Upper lobe of left lung (tissue), 6 donors: ENCODE measurements at regions not wholly inside any gene's neighbourhood (a gene's known extent, or its start where the extent isn't known, plus 50 kb on each side); places are given as distances from the start of the nearest gene placed in this dataset.

Experiments used
- ATAC-seq, 2 donors: fragments of 200-7000 bp; cut with Tn5 transposase; one replicate each; pipeline ENCODE4 v1.9.1; 2022; ENCODE audit warnings: mild to moderate bottlenecking in 2 of 2, moderate library complexity in 2 of 2; ENCODE audit not compliant: low FRiP score in 2 of 2
- DNase-seq, 2 donors: peaks; one replicate each; pipeline ENCODE4 v3.0.0-alpha.2; 2019 to 2020
- H3K27ac ChIP-seq, 4 donors: fragments of 200-600 bp; sonication (generic); one replicate each; pipeline ENCODE4 v1.5.1; 2016 to 2019
- H3K27me3 ChIP-seq, 4 donors: fragments of 200-600 bp; sonication (generic); one replicate each; pipeline ENCODE4 v1.5.1; 2017 to 2019
- H3K36me3 ChIP-seq, 4 donors: fragments of 200-600 bp; sonication (generic); one replicate each; pipeline ENCODE4 v1.5.1; 2016 to 2019
- H3K4me1 ChIP-seq, 4 donors: fragments of 200-600 bp; sonication (generic); one replicate each; pipeline ENCODE4 v1.5.1; 2018 to 2019
- H3K4me3 ChIP-seq, 4 donors: fragments of 200-600 bp; sonication (generic); one replicate each; pipeline ENCODE4 v1.5.1; 2017 to 2019; ENCODE audit warnings: mild to moderate bottlenecking in 2 of 4, moderate library complexity in 1 of 4
- H3K9me3 ChIP-seq, 4 donors: fragments of 200-600 bp; sonication (generic); one replicate each; pipeline ENCODE4 v1.5.1; 2018 to 2019
- EP300 ChIP-seq, 4 donors: sonication (generic); formaldehyde crosslinking; IDR thresholded peaks; one replicate each; pipeline ENCODE4 v1.5.1; 2017; ENCODE audit warnings: antibody characterized with exemption in 4 of 4, control low read depth in 2 of 4
- POLR2A ChIP-seq, 4 donors: fragments of 450-650 bp; IDR thresholded peaks; one replicate each; pipeline ENCODE4 v1.5.1; 2016 to 2017; ENCODE audit warnings: antibody characterized with exemption in 4 of 4, mild to moderate bottlenecking in 2 of 4
- POLR2AphosphoS5 ChIP-seq, 2 donors: sonication (generic); formaldehyde crosslinking; IDR thresholded peaks; one replicate each; pipeline ENCODE4 v1.5.1; 2017; ENCODE audit warnings: antibody characterized with exemption in 2 of 2
- WGBS, 2 donors: methylation state at CpG; one replicate each; pipeline ENCODE4 v1.1.5; 2017 to 2018; 5-methylcytosine and 5-hydroxymethylcytosine counted together
- TF ChIP-seq, protein P1 (sequence below), 6 experiments: fragments of 450-650 bp in 4 of 6; fragments of 200-600 bp in 2 of 6; sonication (generic) in 2 of 6; IDR thresholded peaks; one replicate each; pipeline ENCODE4 v1.5.1; 2016 to 2019; ENCODE audit warnings: antibody characterized with exemption in 6 of 6
- donor health status: DM: no; HTN: no; CAD: no; lungs with moderate emphysema.
- donor health status: DM: no; HTN: yes; CAD: no; lungs with severe emphysema.

DNA sequence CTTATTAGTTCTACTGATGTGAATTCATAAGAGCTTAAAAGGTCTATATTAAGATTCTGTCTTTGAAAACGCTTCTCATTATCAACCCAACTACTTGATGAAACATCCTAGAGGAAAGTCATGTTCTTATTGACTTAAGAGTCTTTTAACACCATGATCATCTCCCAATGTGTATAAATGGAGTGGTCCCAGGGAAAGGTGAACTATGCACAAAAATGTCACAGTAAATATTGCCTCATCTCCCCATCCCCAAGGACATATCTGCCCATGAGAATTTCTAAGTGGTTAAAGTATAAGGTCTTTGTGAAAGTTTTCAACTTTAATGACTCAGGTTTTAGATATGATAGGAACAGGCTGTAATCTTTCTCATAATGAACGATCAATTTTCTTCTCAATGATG is 240.1 kb downstream of the IRS1 start:
- 80 to 87% methylated on average over 2 of the region's 2 CpGs for WGBS, 2 donors
- H3K4me3 ChIP-seq: no peak overlapping the region

DNA sequence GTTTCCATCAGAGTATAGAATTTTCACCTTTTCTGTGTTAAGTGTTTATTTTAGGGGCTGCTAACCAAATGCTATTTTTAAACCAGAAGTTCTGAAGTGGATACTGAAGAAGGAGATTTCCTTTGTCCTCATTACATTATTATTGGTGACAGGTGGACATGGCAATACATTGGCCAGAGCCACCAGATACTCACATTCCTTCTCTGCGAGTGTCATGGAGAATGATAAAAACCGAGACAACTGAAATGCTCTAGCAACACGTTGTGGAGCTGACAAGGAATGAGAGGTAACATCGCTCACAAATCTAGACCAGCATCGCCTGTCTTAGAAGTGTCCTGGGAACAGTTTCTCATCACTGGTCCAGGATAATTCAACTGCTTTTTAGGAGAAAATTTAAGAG is 241.2 kb downstream of the IRS1 start:
- Histone ChIP-seq H3K36me3 (no peaks in the 10 kb centered on the region), H3K4me1 (no peaks in the 10 kb centered on the region), H3K4me3 (no peak overlapping the region), H3K27me3 (no peaks in the 10 kb centered on the region), H3K27ac (no peak overlapping the region), H3K9me3 (no peaks in the 10 kb centered on the region)
- DNase-seq (no peak), ATAC-seq (no peak)
- WGBS, 2 donors: 72 to 75% methylated on average over 5 of the region's 5 CpGs
- TF ChIP-seq POLR2A (IDR thresholded peaks at IDR 0.05) (no peak), EP300 (IDR thresholded peaks at IDR 0.05) (no peak), POLR2AphosphoS5 (IDR thresholded peaks at IDR 0.05) (no peak)
- TF ChIP-seq, protein P1, sequence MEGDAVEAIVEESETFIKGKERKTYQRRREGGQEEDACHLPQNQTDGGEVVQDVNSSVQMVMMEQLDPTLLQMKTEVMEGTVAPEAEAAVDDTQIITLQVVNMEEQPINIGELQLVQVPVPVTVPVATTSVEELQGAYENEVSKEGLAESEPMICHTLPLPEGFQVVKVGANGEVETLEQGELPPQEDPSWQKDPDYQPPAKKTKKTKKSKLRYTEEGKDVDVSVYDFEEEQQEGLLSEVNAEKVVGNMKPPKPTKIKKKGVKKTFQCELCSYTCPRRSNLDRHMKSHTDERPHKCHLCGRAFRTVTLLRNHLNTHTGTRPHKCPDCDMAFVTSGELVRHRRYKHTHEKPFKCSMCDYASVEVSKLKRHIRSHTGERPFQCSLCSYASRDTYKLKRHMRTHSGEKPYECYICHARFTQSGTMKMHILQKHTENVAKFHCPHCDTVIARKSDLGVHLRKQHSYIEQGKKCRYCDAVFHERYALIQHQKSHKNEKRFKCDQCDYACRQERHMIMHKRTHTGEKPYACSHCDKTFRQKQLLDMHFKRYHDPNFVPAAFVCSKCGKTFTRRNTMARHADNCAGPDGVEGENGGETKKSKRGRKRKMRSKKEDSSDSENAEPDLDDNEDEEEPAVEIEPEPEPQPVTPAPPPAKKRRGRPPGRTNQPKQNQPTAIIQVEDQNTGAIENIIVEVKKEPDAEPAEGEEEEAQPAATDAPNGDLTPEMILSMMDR (IDR thresholded peaks at IDR 0.05): no peak

More for the DNA sequence above, 240.1 kb downstream of the IRS1 start:
- ATAC-seq (no peak), DNase-seq (no peak)
- Histone ChIP-seq H3K4me1 (no peaks in the 10 kb centered on the region), H3K9me3 (no peaks in the 10 kb centered on the region), H3K27ac (no peak overlapping the region), H3K36me3 (no peaks in the 10 kb centered on the region), H3K27me3 (no peaks in the 10 kb centered on the region)
- no peak for TF ChIP-seq POLR2A (IDR thresholded peaks at IDR 0.05)
- TF ChIP-seq, protein P1 (IDR thresholded peaks at IDR 0.05): no peak
- no peak for TF ChIP-seq POLR2AphosphoS5 (IDR thresholded peaks at IDR 0.05)
- TF ChIP-seq EP300 (IDR thresholded peaks at IDR 0.05): no peak

DNA sequence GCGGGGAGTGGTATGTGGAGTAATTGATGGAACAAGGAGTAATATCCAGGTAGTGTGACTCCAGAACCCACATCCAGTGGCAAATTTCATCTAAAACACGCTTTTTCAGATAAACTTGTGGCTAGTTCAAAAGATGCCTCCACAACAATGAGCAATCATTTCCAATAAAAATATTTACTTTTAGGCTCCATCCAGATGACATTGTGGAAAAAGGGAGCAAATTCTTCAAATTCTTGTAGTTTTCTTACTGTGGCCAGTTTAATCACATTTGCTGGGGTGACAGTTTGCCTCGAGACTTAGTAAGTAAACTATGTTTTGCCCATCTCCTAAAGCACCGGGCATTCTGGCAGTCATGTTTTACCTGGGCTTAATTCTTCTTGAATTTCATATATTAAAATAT is 243.6 kb downstream of the IRS1 start:
- Histone ChIP-seq H3K9me3 (no peaks in the 10 kb centered on the region), H3K27ac (no peak overlapping the region), H3K4me1 (no peaks in the 10 kb centered on the region), H3K4me3 (no peak overlapping the region), H3K36me3 (no peaks in the 10 kb centered on the region), H3K27me3 (no peaks in the 10 kb centered on the region)
- TF ChIP-seq, protein P1 (IDR thresholded peaks at IDR 0.05): no peak
- TF ChIP-seq POLR2A (IDR thresholded peaks at IDR 0.05) (no peak), POLR2AphosphoS5 (IDR thresholded peaks at IDR 0.05) (no peak)
- 77 to 78% methylated on average over 4 of the region's 4 CpGs for WGBS, 2 donors
- no peak for ATAC-seq
- no peak for DNase-seq

DNA sequence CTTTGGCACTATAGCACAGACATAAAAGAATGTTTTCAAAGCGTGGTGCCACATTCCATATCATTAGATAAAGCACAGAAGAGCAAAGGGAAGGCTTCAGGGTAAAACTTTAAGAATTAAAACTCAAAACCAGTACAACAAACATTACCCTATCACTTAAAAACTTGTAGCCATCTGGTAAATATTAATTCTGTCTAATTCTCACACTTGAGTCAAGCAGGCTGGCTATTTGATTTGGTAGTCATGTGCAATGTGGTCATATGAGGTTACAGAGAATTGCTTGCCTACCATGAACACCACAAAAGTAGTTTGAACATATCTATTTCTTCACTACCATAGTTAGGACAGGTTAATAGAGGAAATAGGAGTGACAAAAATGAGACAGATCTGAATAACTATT is 244.9 kb downstream of the IRS1 start:
- TF ChIP-seq, protein P1 (IDR thresholded peaks at IDR 0.05): no peak
- no peak for TF ChIP-seq POLR2AphosphoS5 (IDR thresholded peaks at IDR 0.05)
- no peak for DNase-seq
- Histone ChIP-seq H3K4me1 (no peaks in the 10 kb centered on the region), H3K27me3 (no peaks in the 10 kb centered on the region), H3K4me3 (no peak overlapping the region), H3K9me3 (no peaks in the 10 kb centered on the region), H3K36me3 (no peaks in the 10 kb centered on the region), H3K27ac (no peak overlapping the region)
- no peak for ATAC-seq
- 40 to 79% methylated on average over 1 of the region's 1 CpG for WGBS, 2 donors

DNA sequence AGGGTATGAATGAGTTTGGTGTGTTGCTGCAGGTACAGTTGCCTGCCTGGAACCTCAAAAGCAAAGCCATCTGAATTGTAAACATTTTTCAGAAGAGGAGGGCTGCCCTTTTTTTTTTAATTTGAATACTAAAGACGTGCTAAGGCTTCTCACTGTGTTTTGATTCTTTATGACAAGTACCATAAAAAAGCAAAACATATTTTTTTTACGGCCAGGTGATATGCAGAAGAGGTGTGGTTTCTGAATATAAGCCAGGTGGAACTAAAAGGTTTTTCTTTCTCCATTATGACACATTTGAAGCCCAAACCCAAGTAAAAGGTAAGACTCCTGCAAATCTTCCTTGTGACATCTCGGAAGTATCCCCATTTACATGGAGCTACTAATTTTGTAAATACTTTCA is 246.3 kb downstream of the IRS1 start:
- 66 to 77% methylated on average over 3 of the region's 3 CpGs for WGBS, 2 donors
- Histone ChIP-seq H3K27ac (no peak overlapping the region), H3K4me3 (no peak overlapping the region), H3K4me1 (no peaks in the 10 kb centered on the region), H3K36me3 (no peaks in the 10 kb centered on the region), H3K9me3 (no peaks in the 10 kb centered on the region), H3K27me3 (no peaks in the 10 kb centered on the region)
- DNase-seq (no peak), ATAC-seq (no peak)
- TF ChIP-seq EP300 (IDR thresholded peaks at IDR 0.05) (no peak), POLR2AphosphoS5 (IDR thresholded peaks at IDR 0.05) (no peak), POLR2A (IDR thresholded peaks at IDR 0.05) (no peak)
- TF ChIP-seq, protein P1 (IDR thresholded peaks at IDR 0.05): no peak
